ENCODE measurements at regions not wholly inside any gene's neighbourhood (a gene's known extent, or its start where the extent isn't known, plus 50 kb on each side); places are given as distances from the start of the nearest gene placed in this dataset.

DNA sequence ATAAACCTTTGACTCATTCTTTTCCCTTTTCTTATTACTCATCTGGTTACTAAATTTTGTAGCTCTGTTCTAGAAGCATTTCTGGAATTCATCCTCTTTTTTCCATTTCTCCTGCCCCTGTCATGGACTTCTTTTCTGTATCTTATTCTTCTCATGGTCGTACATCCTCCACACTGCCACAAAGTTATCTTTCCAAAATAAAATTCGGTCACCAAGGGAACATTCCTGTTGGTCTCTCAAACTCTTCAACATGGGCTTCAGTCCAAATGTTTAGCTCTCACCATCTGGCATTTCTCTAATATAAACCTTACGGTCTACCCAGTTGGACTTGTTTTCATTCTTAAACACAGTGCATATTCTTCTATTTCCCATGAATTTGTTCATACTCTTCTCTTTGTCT, 428.8 kb upstream of the ID4 start:
- TF ChIP-seq POLR2A (IDR thresholded peaks at IDR 0.05; ENCODE audit: extremely low read depth, insufficient read length) = no peak
- TF ChIP-seq MAX (IDR thresholded peaks at IDR 0.05; ENCODE audit: low read depth, low read length) = no peak
- TF ChIP-seq MYC (IDR thresholded peaks at IDR 0.05; ENCODE audit: low read depth, low read length) = no peak
- no peak for TF ChIP-seq CTCF (IDR thresholded peaks at IDR 0.05; ENCODE audit: low read depth, low read length)
- DNase-seq (ENCODE audit: low read depth) = no peak
- H3K4me3 ChIP-seq (ENCODE audit: low read depth, low read length) = no peak overlapping the region

- no peak for DNase-seq (ENCODE audit: low read depth)
- TF ChIP-seq MYC (IDR thresholded peaks at IDR 0.05; ENCODE audit: low read depth, low read length) (no peak), POLR2A (IDR thresholded peaks at IDR 0.05; ENCODE audit: extremely low read depth, insufficient read length) (no peak), CTCF (IDR thresholded peaks at IDR 0.05; ENCODE audit: low read depth, low read length) (no peak), MAX (IDR thresholded peaks at IDR 0.05; ENCODE audit: low read depth, low read length) (no peak)
- no peak overlapping the region for H3K4me3 ChIP-seq (ENCODE audit: low read depth, low read length)
These were observed 426.7 kb upstream of the ID4 start for GRCh38 chr6:19410481-19410880.

DNA sequence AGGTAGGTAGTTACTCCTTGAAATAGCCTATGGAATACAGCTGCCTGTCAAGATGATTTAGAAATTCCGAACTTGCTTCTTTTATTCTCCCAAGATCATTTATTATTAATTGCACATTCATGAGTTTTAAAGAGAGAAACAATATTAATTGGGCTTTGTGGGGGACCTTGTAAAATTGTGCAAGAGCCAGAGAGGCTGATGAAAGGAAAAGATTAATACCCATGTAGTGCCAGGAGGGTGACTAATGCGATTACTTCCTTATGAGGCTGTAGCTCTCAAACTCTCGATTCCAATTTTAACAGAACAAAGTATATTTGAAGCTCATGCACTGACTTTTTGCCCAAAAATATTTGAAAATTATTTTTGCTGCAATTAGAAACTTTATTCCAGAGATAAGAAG, 423.8 kb upstream of the ID4 start:
- H3K4me3 ChIP-seq (ENCODE audit: low read depth, low read length) = no peak overlapping the region
- TF ChIP-seq MYC (IDR thresholded peaks at IDR 0.05; ENCODE audit: low read depth, low read length) (no peak), CTCF (IDR thresholded peaks at IDR 0.05; ENCODE audit: low read depth, low read length) (no peak), MAX (IDR thresholded peaks at IDR 0.05; ENCODE audit: low read depth, low read length) (no peak), POLR2A (IDR thresholded peaks at IDR 0.05; ENCODE audit: extremely low read depth, insufficient read length) (no peak)
- no peak for DNase-seq (ENCODE audit: low read depth)

- TF ChIP-seq MYC (IDR thresholded peaks at IDR 0.05; ENCODE audit: low read depth, low read length) = no peak
- no peak for TF ChIP-seq CTCF (IDR thresholded peaks at IDR 0.05; ENCODE audit: low read depth, low read length)
- TF ChIP-seq MAX (IDR thresholded peaks at IDR 0.05; ENCODE audit: low read depth, low read length) = no peak
- TF ChIP-seq POLR2A (IDR thresholded peaks at IDR 0.05; ENCODE audit: extremely low read depth, insufficient read length) = no peak
- DNase-seq (ENCODE audit: low read depth) = no peak
- H3K4me3 ChIP-seq (ENCODE audit: low read depth, low read length) = no peak overlapping the region
These were observed 421.4 kb upstream of the ID4 start for GRCh38 chr6:19415605-19416326.

GRCh38 chr6:19416811-19417210, 420.4 kb upstream of the ID4 start:
- no peak for DNase-seq (ENCODE audit: low read depth)
- no peak for TF ChIP-seq POLR2A (IDR thresholded peaks at IDR 0.05; ENCODE audit: extremely low read depth, insufficient read length)
- no peak for TF ChIP-seq MYC (IDR thresholded peaks at IDR 0.05; ENCODE audit: low read depth, low read length)
- TF ChIP-seq CTCF (IDR thresholded peaks at IDR 0.05; ENCODE audit: low read depth, low read length) = no peak
- TF ChIP-seq MAX (IDR thresholded peaks at IDR 0.05; ENCODE audit: low read depth, low read length) = no peak
- H3K4me3 ChIP-seq (ENCODE audit: low read depth, low read length) = no peak overlapping the region
